Lower leg skin (tissue), 4 donors: ENCODE measurements at regions not wholly inside any gene's neighbourhood (a gene's known extent, or its start where the extent isn't known, plus 50 kb on each side); places are given as distances from the start of the nearest gene placed in this dataset.

Experiments used
- DNase-seq, 2 donors: peaks; one replicate each; pipeline ENCODE4 v3.0.0-alpha.2; 2019; ENCODE audit warnings: low spot score in 2 of 2
- H3K4me3 ChIP-seq: fragments of 200-600 bp; sonication (generic); 2 replicates; pipeline ENCODE4 v1.5.1; 2017; ENCODE audit warnings: mild to moderate bottlenecking, low read depth; ENCODE audit not compliant: poor library complexity, severe bottlenecking
- POLR2A ChIP-seq, 2 donors: fragments of 450-650 bp; IDR thresholded peaks; one replicate each; pipeline ENCODE4 v1.6.1; 2016 to 2017; ENCODE audit warnings: antibody characterized with exemption in 2 of 2, mild to moderate bottlenecking in 1 of 2, moderate library complexity in 1 of 2
- WGBS, 2 donors: methylation state at CpG; one replicate each; pipeline ENCODE4 v1.1.5; 2018; 5-methylcytosine and 5-hydroxymethylcytosine counted together
- intact Hi-C: fragments of 100-400 bp; cut with DNase I; formaldehyde crosslinking; loops from one replicate; pipeline ENCODE4 v1.15.0; 2023; ENCODE audit warnings: low total_unique reads
- TF ChIP-seq, protein P1 (sequence below), 3 donors: fragments of 450-650 bp; IDR thresholded peaks; one replicate each; pipeline ENCODE4 v1.5.1; 2016; ENCODE audit warnings: antibody characterized with exemption in 3 of 3, mild to moderate bottlenecking in 3 of 3, moderate library complexity in 2 of 3

- 81 to 87% methylated on average over 3 of the region's 3 CpGs for WGBS, 2 donors
- no peak for DNase-seq
Observed at GRCh38 chr21:14903172-14903865, 161.5 kb downstream of the NRIP1 start.

DNA sequence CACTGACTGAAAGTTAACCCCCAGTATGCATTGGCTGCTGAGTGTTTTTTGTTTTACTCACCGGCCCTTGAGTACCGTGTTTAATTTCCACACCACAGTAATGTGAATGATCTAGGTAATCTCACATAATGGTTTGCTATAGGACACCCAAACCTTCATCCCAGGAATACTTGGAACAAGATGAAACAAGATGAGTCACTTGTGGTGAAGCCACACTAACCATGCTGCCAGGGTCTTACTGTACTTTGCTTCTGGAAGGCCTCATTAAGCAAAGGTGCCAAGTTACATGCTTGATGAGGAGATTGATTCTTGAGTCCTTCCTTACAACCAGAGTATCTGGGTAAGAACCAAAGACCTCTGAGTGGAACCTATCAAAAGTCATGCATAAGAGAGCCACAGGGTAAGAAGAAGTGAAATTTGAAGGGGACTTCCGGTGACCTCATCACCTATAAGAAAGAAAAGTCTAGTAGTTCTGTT lies 163.3 kb downstream of the NRIP1 start:
- 71 to 85% methylated on average over 3 of the region's 3 CpGs for WGBS, 2 donors
- no peak for DNase-seq
- no peak overlapping the region for H3K4me3 ChIP-seq
- no peak for TF ChIP-seq POLR2A (IDR thresholded peaks at IDR 0.05)
- TF ChIP-seq, protein P1, sequence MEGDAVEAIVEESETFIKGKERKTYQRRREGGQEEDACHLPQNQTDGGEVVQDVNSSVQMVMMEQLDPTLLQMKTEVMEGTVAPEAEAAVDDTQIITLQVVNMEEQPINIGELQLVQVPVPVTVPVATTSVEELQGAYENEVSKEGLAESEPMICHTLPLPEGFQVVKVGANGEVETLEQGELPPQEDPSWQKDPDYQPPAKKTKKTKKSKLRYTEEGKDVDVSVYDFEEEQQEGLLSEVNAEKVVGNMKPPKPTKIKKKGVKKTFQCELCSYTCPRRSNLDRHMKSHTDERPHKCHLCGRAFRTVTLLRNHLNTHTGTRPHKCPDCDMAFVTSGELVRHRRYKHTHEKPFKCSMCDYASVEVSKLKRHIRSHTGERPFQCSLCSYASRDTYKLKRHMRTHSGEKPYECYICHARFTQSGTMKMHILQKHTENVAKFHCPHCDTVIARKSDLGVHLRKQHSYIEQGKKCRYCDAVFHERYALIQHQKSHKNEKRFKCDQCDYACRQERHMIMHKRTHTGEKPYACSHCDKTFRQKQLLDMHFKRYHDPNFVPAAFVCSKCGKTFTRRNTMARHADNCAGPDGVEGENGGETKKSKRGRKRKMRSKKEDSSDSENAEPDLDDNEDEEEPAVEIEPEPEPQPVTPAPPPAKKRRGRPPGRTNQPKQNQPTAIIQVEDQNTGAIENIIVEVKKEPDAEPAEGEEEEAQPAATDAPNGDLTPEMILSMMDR (IDR thresholded peaks at IDR 0.05): no peak
- intact Hi-C loops: no loop called here

More at GRCh38 chr21:14903172-14903865, 161.5 kb downstream of the NRIP1 start:
- H3K4me3 ChIP-seq: no peak overlapping the region
- intact Hi-C loops: no loop called here
- TF ChIP-seq, protein P1 (IDR thresholded peaks at IDR 0.05): no peak
- no peak for TF ChIP-seq POLR2A (IDR thresholded peaks at IDR 0.05)

DNA sequence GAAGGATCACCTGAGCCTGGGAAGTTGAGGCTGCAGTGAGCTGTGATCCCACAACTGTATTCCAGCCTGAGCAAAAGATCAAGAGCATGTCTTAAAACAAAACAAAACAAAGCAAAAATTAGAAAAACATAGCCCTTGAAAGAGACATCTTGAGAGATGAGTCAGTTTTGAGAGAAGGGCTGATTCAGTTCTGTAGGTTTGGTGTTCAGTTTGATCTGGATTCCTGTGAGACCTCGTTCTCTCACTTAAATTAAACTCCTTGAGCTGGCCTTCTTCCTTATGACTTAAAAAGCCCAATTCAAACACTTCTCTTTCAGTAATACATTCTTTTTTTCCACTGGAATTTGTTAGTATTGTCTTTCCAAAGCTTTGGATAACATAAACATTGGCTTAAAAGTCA lies 164.2 kb downstream of the NRIP1 start:
- 88 to 89% methylated on average over 1 of the region's 1 CpG for WGBS, 2 donors
- no peak for TF ChIP-seq POLR2A (IDR thresholded peaks at IDR 0.05)
- TF ChIP-seq, protein P1 (IDR thresholded peaks at IDR 0.05): no peak
- H3K4me3 ChIP-seq: no peak overlapping the region
- intact Hi-C loops: no loop called here
- DNase-seq: no peak

- DNase-seq: no peak
- H3K4me3 ChIP-seq: no peak overlapping the region
- intact Hi-C loops: no loop called here
- TF ChIP-seq, protein P1 (IDR thresholded peaks at IDR 0.05): no peak
- TF ChIP-seq POLR2A (IDR thresholded peaks at IDR 0.05): no peak
Observed at GRCh38 chr21:14900058-14900457, 164.7 kb downstream of the NRIP1 start.

DNA sequence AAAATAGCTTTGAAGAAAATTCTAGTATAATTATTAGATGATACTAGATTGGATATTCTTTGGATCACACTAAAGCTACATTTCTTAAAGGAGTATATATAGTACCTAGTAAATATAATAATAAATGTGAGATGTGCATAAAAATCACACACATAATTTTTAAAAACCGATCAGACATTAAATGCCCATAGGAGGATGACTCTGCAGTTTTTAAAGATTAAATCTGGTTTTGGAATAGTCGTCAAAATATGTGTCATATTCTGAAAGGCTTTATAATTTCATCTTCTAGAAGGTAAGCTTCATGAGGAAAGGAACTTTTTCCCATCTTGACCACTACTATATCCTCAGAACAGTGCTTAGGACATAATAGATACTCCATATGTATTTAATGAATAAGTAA lies 169.0 kb downstream of the NRIP1 start:
- WGBS, 2 donors: 69 to 76% methylated on average over 2 of the region's 2 CpGs
- intact Hi-C loops: no loop called here
- TF ChIP-seq, protein P1 (IDR thresholded peaks at IDR 0.05): no peak
- no peak for TF ChIP-seq POLR2A (IDR thresholded peaks at IDR 0.05)
- H3K4me3 ChIP-seq: no peak overlapping the region
- DNase-seq: no peak

DNA sequence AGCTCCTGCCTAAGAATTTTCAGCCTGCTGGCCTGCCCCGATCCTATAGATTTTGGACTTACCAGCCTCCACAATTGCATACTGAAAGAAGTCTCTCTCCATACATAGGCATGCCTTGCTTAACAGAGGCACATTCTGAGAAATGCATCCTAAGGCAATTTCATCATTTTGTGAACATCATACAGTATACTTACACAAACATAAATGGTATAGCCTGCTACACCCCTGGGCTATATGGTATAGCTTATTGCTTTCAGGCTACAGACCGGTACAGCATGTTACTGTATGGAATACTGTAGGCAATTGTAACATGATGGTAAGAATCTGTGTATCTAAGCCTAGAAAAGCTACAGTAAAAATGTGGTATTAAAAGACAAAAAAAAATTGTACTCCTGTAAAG lies 174.7 kb downstream of the NRIP1 start:
- TF ChIP-seq POLR2A (IDR thresholded peaks at IDR 0.05): no peak
- TF ChIP-seq, protein P1 (IDR thresholded peaks at IDR 0.05): no peak
- H3K4me3 ChIP-seq: no peak overlapping the region
- WGBS, 2 donors: 88 to 91% methylated on average over 2 of the region's 2 CpGs
- intact Hi-C loops: no loop called here
- DNase-seq: no peak
